Glomerular endothelial cell (primary cell): ENCODE measurements at regions not wholly inside any gene's neighbourhood (a gene's known extent, or its start where the extent isn't known, plus 50 kb on each side); places are given as distances from the start of the nearest gene placed in this dataset.
"Not testable (repeated sequence)": the region's sequence is repeated elsewhere in the genome, so short reads cannot be mapped to it uniquely, and the experiment has no call there.

Source experiments
- DNase-seq: peaks from one replicate; pipeline ENCODE4 v3.0.0-alpha.2; 2011; ENCODE audit warnings: low read depth, low spot score; ENCODE audit errors: extremely low read depth

GRCh38 chr2:52000151-52000855 is 968.4 kb upstream of the NRXN1 start:
- no peak for DNase-seq

- no peak for DNase-seq
These were observed 967.0 kb upstream of the NRXN1 start for GRCh38 chr2:51998890-51999289.

- DNase-seq = no peak
These were observed 965.6 kb upstream of the NRXN1 start for GRCh38 chr2:51997571-51997970.

GRCh38 chr2:51995293-51995692 is 963.4 kb upstream of the NRXN1 start:
- no peak for DNase-seq

GRCh38 chr2:51994123-51994763 is 962.3 kb upstream of the NRXN1 start:
- DNase-seq = no peak

- no peak for DNase-seq
These were observed 958.8 kb upstream of the NRXN1 start for GRCh38 chr2:51990684-51991083.

GRCh38 chr2:51986101-51986500 is 954.2 kb upstream of the NRXN1 start:
- no peak for DNase-seq

GRCh38 chr2:51981783-51982182 is 949.9 kb upstream of the NRXN1 start:
- no peak for DNase-seq

- no peak for DNase-seq
These were observed 944.7 kb upstream of the NRXN1 start for GRCh38 chr2:51976623-51977022.

GRCh38 chr2:51971136-51971535 is 939.2 kb upstream of the NRXN1 start:
- DNase-seq = no peak

- no peak for DNase-seq
These were observed 937.4 kb upstream of the NRXN1 start for GRCh38 chr2:51969347-51969746.

- no peak for DNase-seq
These were observed 929.0 kb upstream of the NRXN1 start for GRCh38 chr2:51960841-51961335.

- DNase-seq = no peak
These were observed 928.3 kb upstream of the NRXN1 start for GRCh38 chr2:51960281-51960680.

- DNase-seq = no peak
These were observed 927.8 kb upstream of the NRXN1 start for GRCh38 chr2:51959696-51960095.

GRCh38 chr2:51953931-51954330 is 922.0 kb upstream of the NRXN1 start:
- no peak for DNase-seq

GRCh38 chr2:51921076-51921475 is 889.1 kb upstream of the NRXN1 start:
- no peak for DNase-seq

- no peak for DNase-seq
These were observed 888.6 kb upstream of the NRXN1 start for GRCh38 chr2:51920509-51920908.

GRCh38 chr2:51919395-51919794 is 887.5 kb upstream of the NRXN1 start:
- no peak for DNase-seq

GRCh38 chr2:51918113-51918512 is 886.2 kb upstream of the NRXN1 start:
- DNase-seq = no peak

GRCh38 chr2:51903728-51904127 is 871.8 kb upstream of the NRXN1 start:
- DNase-seq = no peak

GRCh38 chr2:51899643-51900042 is 867.7 kb upstream of the NRXN1 start:
- no peak for DNase-seq

GRCh38 chr2:51894584-51894983 is 862.7 kb upstream of the NRXN1 start:
- DNase-seq = not testable (repeated sequence)
